HCT116 (cell line): ENCODE measurements at regions not wholly inside any gene's neighbourhood (a gene's known extent, or its start where the extent isn't known, plus 50 kb on each side); places are given as distances from the start of the nearest gene placed in this dataset.

Source experiments
- ATAC-seq: fragments of 200-7000 bp; cut with Tn5 transposase; 2 replicates; pipeline ENCODE4 v1.9.1; 2020; ENCODE audit warnings: mild to moderate bottlenecking, moderate library complexity
- BruUV-seq: library from RNA; stranded (reverse); fragments of 400-500 nt; replicated peaks from 2 replicates; lab custom pipeline; 2021; lab: Mats Ljungman, UMichigan
- CTCF ChIA-PET: fragments of 300-600 bp; sonication (Branson Sonifier 250); formaldehyde crosslinking; loops from one replicate; lab custom pipeline; 2021; ENCODE audit warnings: antibody characterized with exemption; lab: Charles Lee
- POLR2A ChIA-PET: fragments of 300-600, 350-600 bp; sonication (Branson Sonifier 250); formaldehyde crosslinking; loops from one replicate; lab custom pipeline; 2021; ENCODE audit warnings: antibody characterized with exemption; lab: Charles Lee
- RAD21 ChIA-PET, 2 experiments: fragments of 300-600 bp; sonication (Branson Sonifier 250); formaldehyde crosslinking; loops; one replicate each; lab custom pipeline; 2023; ENCODE audit warnings: low total read pairs in 2 of 2; ENCODE audit not compliant: uncharacterized antibody in 2 of 2, unreplicated experiment in 2 of 2, low non-redundant PET in 1 of 2; lab: Charles Lee
- DNase-seq: peaks from one replicate; pipeline ENCODE4 v3.0.0-alpha.2; 2010; ENCODE audit warnings: low read depth, low spot score
- H2AFZ ChIP-seq: fragments of 200-600 bp; shearing (Covaris generic), sonication (generic); 2 replicates; pipeline ENCODE4 v1.6.1; 2017; ENCODE audit warnings: low read depth, mixed run types, mixed read lengths, antibody characterized with exemption, low read length; ENCODE audit not compliant: poor library complexity, severe bottlenecking
- H3K27ac ChIP-seq: 2 replicates; pipeline ENCODE4 v1.5.1; 2012; ENCODE audit warnings: low read depth, low read length
- H3K27me3 ChIP-seq: fragments of 200-600 bp; sonication (generic); 2 replicates; pipeline ENCODE4 v1.6.1; 2016; ENCODE audit warnings: mixed run types, low read length, mixed read lengths; ENCODE audit not compliant: insufficient read depth
- H3K36me3 ChIP-seq, 2 experiments: fragments of 200-500 bp in 1 of 2; fragments of 200-600 bp in 1 of 2; sonication (Bioruptor generic) in 1 of 2; sonication (generic) in 1 of 2; 2 replicates each; pipeline versions ENCODE4 v1.5.1 to v1.6.1; 2014 to 2016; ENCODE audit warnings: low read length in 2 of 2, inconsistent platforms in 1 of 2, mixed read lengths in 1 of 2, mixed run types in 1 of 2; ENCODE audit not compliant: insufficient read depth in 2 of 2, control insufficient read depth in 1 of 2
- H3K4me1 ChIP-seq, 2 experiments: fragments of 200-600 bp in 1 of 2; sonication (generic) in 1 of 2; 2 replicates each; pipeline versions ENCODE4 v1.5.1 to v1.6.1; 2012 to 2017; ENCODE audit warnings: low read length in 2 of 2, inconsistent platforms in 1 of 2, mild to moderate bottlenecking in 1 of 2, mixed read lengths in 1 of 2, mixed run types in 1 of 2, moderate library complexity in 1 of 2; ENCODE audit not compliant: insufficient read depth in 2 of 2, control insufficient read depth in 1 of 2
- H3K4me2 ChIP-seq: fragments of 200-600 bp; sonication (generic); 2 replicates; pipeline ENCODE4 v1.6.1; 2017; ENCODE audit warnings: mixed run types, low read length, mixed read lengths
- H3K4me3 ChIP-seq, 2 experiments: fragments of 200-600 bp in 1 of 2; sonication (generic) in 1 of 2; replicated peaks in 1 of 2; 2 replicates each; pipeline ENCODE4 v1.5.1; 2011 to 2016; ENCODE audit warnings: low read length in 2 of 2, control low read depth in 1 of 2, low read depth in 1 of 2, mild to moderate bottlenecking in 1 of 2, mixed read lengths in 1 of 2, mixed run types in 1 of 2
- H3K79me2 ChIP-seq: fragments of 200-600 bp; sonication (generic); 2 replicates; pipeline ENCODE4 v1.6.1; 2017; ENCODE audit warnings: mild to moderate bottlenecking, mixed run types, low read length, moderate library complexity, mixed read lengths; ENCODE audit not compliant: insufficient read depth
- H3K9ac ChIP-seq: fragments of 200-600 bp; sonication (generic); 2 replicates; pipeline ENCODE4 v1.6.1; 2016; ENCODE audit warnings: low read length, mixed read lengths
- H3K9me2 ChIP-seq: fragments of 200-600 bp; sonication (generic), shearing (Covaris generic); 2 replicates; pipeline ENCODE4 v1.6.1; 2017; ENCODE audit warnings: mixed run types, mild to moderate bottlenecking, moderate library complexity; ENCODE audit not compliant: insufficient read depth
- H3K9me3 ChIP-seq, 2 experiments: fragments of 200-500 bp in 1 of 2; fragments of 200-600 bp in 1 of 2; sonication (Bioruptor generic) in 1 of 2; sonication (generic) in 1 of 2; 2 replicates each; pipeline ENCODE4 v1.6.1; 2014 to 2017; ENCODE audit warnings: low read length in 2 of 2, mixed read lengths in 2 of 2, inconsistent platforms in 1 of 2, low read depth in 1 of 2, mild to moderate bottlenecking in 1 of 2, mixed run types in 1 of 2, moderate library complexity in 1 of 2; ENCODE audit not compliant: control insufficient read depth in 1 of 2, insufficient read depth in 1 of 2
- H4K20me1 ChIP-seq: fragments of 200-600 bp; sonication (generic), shearing (Covaris generic); 2 replicates; pipeline ENCODE4 v1.6.1; 2017; ENCODE audit warnings: mixed run types, mild to moderate bottlenecking, moderate library complexity; ENCODE audit not compliant: insufficient read depth
- CBX3 ChIP-seq: IDR thresholded peaks from 2 replicates; pipeline ENCODE4 v1.6.1; 2012; ENCODE audit warnings: low read depth
- CEBPB ChIP-seq: IDR thresholded peaks from 2 replicates; pipeline ENCODE4 v1.6.1; 2012; ENCODE audit warnings: low read depth
- EGR1 ChIP-seq: IDR thresholded peaks from 2 replicates; pipeline ENCODE4 v1.6.1; 2012; ENCODE audit warnings: low read depth
- ELF1 ChIP-seq: IDR thresholded peaks from 2 replicates; pipeline ENCODE4 v1.6.1; 2012; ENCODE audit warnings: low read depth, borderline replicate concordance
- FOSL1 ChIP-seq: IDR thresholded peaks from 2 replicates; pipeline ENCODE4 v1.6.1; 2012; ENCODE audit warnings: low read depth
- JUND ChIP-seq: IDR thresholded peaks from 2 replicates; pipeline ENCODE4 v1.6.1; 2012
- POLR2A ChIP-seq: IDR thresholded peaks from 2 replicates; pipeline ENCODE4 v1.7.0; 2011; ENCODE audit warnings: borderline replicate concordance; ENCODE audit not compliant: insufficient read depth, insufficient read length; ENCODE audit errors: extremely low read depth
- POLR2AphosphoS5 ChIP-seq: IDR thresholded peaks from 2 replicates; pipeline ENCODE4 v1.6.1; 2011; ENCODE audit warnings: mild to moderate bottlenecking, low read depth, low read length, moderate library complexity
- RAD21 ChIP-seq: IDR thresholded peaks from 2 replicates; pipeline ENCODE4 v1.6.1; 2012; ENCODE audit warnings: low read depth, mild to moderate bottlenecking
- SP1 ChIP-seq: IDR thresholded peaks from 2 replicates; pipeline ENCODE4 v1.6.1; 2012; ENCODE audit warnings: low read depth
- TCF7L2 ChIP-seq: IDR thresholded peaks from 2 replicates; pipeline ENCODE4 v1.7.0; 2011; ENCODE audit warnings: borderline replicate concordance, inconsistent platforms; ENCODE audit not compliant: insufficient read depth, insufficient read length; ENCODE audit errors: extremely low read depth
- YY1 ChIP-seq: IDR thresholded peaks from 2 replicates; pipeline ENCODE4 v1.6.1; 2011; ENCODE audit warnings: low read length, low read depth, moderate library complexity, mild to moderate bottlenecking; ENCODE audit not compliant: insufficient replicate concordance; ENCODE audit errors: extremely low read depth
- ZFX ChIP-seq: fragments of 450-650 bp; IDR thresholded peaks from 2 replicates; pipeline ENCODE4 v1.6.1; 2017
- ZNF274 ChIP-seq: fragments of 200-500 bp; sonication (Bioruptor generic); IDR thresholded peaks from 2 replicates; pipeline ENCODE4 v1.6.1; 2014; ENCODE audit warnings: mild to moderate bottlenecking, low read depth, low read length, inconsistent platforms
- intact Hi-C: fragments of 100-400 bp; cut with micrococcal nuclease; formaldehyde crosslinking; loops from 2 replicates; pipeline ENCODE4 v1.10.0; 2022
- TF ChIP-seq, protein P1 (sequence below): IDR thresholded peaks from 2 replicates; pipeline ENCODE4 v1.6.1; 2012
- TF ChIP-seq, protein P2 (sequence below): IDR thresholded peaks from 2 replicates; pipeline ENCODE4 v1.6.1; 2012; ENCODE audit warnings: low read depth
- TF ChIP-seq, protein P3 (sequence below): IDR thresholded peaks from 2 replicates; pipeline ENCODE4 v1.6.1; 2012
- TF ChIP-seq, protein P4 (sequence below): IDR thresholded peaks from 2 replicates; pipeline ENCODE4 v1.6.1; 2011; ENCODE audit warnings: mild to moderate bottlenecking, low read length, moderate library complexity; ENCODE audit not compliant: insufficient replicate concordance; ENCODE audit errors: extremely low read depth

DNA sequence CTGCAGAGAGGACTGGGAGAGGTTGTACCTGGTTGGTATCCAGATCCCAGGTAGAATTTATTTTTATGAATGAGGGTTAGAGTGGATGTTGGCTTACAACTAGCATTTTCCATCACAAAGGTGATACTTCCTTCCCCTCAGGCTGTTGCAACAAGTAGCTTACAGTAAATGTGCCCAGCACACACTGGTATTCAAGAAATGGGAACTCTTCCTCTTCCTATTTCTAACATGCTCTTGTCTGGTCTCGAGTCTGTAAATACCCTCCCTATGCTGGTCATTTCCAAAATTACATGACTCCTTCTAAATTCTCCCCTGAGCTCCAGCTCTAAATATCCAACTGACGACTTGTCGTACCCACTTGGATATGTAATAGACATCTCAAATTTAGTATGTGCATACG, 90.1 kb upstream of the FOXC1 start:
- DNase-seq = no peak
- no peaks in the 10 kb centered on the region for H3K27me3 ChIP-seq
- intact Hi-C loops = no loop called here
- no peak overlapping the region for H3K4me3 ChIP-seq
- H3K79me2 ChIP-seq = no peaks in the 10 kb centered on the region
- ChIA-PET RAD21 (no interaction called here), POLR2A (no interaction called here), CTCF (no interaction called here)
- H3K4me1 ChIP-seq = peaks cover 0 to 8% of the 10 kb centered on the region in 2 experiments; a peak in 2 of 4 replicates
- no peaks in the 10 kb centered on the region for H3K9me3 ChIP-seq
- H2AFZ ChIP-seq = no peak overlapping the region
- no peak overlapping the region for H3K27ac ChIP-seq
- TF ChIP-seq ZNF274 (no peak), POLR2AphosphoS5 (no peak), TCF7L2 (no peak), YY1 (no peak), RAD21 (no peak), FOSL1 (no peak), CEBPB (no peak), ZFX (no peak), JUND (no peak), CBX3 (no peak), EGR1 (no peak), POLR2A (no peak), ELF1 (no peak), SP1 (no peak)
- TF ChIP-seq, protein P1, sequence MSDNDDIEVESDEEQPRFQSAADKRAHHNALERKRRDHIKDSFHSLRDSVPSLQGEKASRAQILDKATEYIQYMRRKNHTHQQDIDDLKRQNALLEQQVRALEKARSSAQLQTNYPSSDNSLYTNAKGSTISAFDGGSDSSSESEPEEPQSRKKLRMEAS = no peak
- TF ChIP-seq, protein P2, sequence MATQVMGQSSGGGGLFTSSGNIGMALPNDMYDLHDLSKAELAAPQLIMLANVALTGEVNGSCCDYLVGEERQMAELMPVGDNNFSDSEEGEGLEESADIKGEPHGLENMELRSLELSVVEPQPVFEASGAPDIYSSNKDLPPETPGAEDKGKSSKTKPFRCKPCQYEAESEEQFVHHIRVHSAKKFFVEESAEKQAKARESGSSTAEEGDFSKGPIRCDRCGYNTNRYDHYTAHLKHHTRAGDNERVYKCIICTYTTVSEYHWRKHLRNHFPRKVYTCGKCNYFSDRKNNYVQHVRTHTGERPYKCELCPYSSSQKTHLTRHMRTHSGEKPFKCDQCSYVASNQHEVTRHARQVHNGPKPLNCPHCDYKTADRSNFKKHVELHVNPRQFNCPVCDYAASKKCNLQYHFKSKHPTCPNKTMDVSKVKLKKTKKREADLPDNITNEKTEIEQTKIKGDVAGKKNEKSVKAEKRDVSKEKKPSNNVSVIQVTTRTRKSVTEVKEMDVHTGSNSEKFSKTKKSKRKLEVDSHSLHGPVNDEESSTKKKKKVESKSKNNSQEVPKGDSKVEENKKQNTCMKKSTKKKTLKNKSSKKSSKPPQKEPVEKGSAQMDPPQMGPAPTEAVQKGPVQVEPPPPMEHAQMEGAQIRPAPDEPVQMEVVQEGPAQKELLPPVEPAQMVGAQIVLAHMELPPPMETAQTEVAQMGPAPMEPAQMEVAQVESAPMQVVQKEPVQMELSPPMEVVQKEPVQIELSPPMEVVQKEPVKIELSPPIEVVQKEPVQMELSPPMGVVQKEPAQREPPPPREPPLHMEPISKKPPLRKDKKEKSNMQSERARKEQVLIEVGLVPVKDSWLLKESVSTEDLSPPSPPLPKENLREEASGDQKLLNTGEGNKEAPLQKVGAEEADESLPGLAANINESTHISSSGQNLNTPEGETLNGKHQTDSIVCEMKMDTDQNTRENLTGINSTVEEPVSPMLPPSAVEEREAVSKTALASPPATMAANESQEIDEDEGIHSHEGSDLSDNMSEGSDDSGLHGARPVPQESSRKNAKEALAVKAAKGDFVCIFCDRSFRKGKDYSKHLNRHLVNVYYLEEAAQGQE = no peak
- TF ChIP-seq, protein P3, sequence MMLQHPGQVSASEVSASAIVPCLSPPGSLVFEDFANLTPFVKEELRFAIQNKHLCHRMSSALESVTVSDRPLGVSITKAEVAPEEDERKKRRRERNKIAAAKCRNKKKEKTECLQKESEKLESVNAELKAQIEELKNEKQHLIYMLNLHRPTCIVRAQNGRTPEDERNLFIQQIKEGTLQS = no peak
- TF ChIP-seq, protein P4, sequence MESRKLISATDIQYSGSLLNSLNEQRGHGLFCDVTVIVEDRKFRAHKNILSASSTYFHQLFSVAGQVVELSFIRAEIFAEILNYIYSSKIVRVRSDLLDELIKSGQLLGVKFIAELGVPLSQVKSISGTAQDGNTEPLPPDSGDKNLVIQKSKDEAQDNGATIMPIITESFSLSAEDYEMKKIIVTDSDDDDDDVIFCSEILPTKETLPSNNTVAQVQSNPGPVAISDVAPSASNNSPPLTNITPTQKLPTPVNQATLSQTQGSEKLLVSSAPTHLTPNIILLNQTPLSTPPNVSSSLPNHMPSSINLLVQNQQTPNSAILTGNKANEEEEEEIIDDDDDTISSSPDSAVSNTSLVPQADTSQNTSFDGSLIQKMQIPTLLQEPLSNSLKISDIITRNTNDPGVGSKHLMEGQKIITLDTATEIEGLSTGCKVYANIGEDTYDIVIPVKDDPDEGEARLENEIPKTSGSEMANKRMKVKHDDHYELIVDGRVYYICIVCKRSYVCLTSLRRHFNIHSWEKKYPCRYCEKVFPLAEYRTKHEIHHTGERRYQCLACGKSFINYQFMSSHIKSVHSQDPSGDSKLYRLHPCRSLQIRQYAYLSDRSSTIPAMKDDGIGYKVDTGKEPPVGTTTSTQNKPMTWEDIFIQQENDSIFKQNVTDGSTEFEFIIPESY = no peak
- H4K20me1 ChIP-seq = no peaks in the 10 kb centered on the region
- H3K9ac ChIP-seq = no peak overlapping the region
- ATAC-seq = no peak
- H3K36me3 ChIP-seq = no peaks in the 10 kb centered on the region
- H3K4me2 ChIP-seq = no peak overlapping the region
- no peaks in the 10 kb centered on the region for H3K9me2 ChIP-seq
- BruUV-seq = no TSS peak
